ENCODE measurements at regions not wholly inside any gene's neighbourhood (a gene's known extent, or its start where the extent isn't known, plus 50 kb on each side); places are given as distances from the start of the nearest gene placed in this dataset.

DNA sequence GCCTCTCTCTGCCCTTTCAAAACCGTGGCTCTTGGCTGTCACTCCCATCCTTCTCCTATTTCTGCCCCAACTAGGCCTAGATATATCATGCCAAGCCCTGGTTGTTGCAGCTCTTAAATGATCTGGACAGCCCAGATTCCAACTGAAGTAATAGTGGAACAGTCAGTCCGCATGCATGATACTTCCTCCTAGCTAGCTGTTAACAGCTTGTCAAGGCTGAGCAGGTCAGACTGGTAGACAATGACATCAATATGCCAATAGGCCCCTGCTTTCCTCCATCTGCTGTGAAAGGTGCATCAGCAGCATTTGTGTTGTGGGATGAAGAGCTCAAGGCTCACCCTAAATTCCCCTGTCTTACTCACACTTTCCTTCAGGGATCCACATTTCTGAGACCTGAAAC lies 527.7 kb upstream of the TGFBR2 start:
- H3K27ac ChIP-seq, result no peak overlapping the region
- no peak overlapping the region for H3K4me3 ChIP-seq
- DNase-seq, result no peak

DNA sequence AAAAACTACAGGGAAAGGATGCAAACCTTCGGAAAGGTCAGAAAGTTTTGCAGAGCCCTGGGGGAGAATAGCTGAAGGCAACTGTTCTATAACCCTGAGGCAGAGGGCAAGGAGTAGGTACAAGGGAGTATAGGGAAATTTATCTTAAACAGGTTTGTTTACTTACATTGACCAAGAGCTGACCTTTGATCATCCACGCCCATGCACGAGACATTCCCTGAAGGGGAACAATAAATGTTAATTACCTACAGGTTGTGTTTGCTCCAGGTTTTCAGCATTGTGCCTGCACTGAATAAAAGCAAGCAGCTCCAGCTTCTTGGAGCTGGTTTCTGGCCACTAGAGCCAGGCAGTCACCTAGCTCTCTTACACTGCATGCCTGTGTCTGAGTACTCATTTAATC lies 524.5 kb upstream of the TGFBR2 start:
- H3K27ac ChIP-seq, result no peak overlapping the region
- H3K36me3 ChIP-seq, result no peaks in the 10 kb centered on the region
- H3K9me3 ChIP-seq, result no peaks in the 10 kb centered on the region
- H3K4me3 ChIP-seq, result no peak overlapping the region
- intact Hi-C loops (cut with DNase I; ENCODE audit: low total_unique reads), result no loop called here
- DNase-seq, result no peak
- TF ChIP-seq, protein P1, sequence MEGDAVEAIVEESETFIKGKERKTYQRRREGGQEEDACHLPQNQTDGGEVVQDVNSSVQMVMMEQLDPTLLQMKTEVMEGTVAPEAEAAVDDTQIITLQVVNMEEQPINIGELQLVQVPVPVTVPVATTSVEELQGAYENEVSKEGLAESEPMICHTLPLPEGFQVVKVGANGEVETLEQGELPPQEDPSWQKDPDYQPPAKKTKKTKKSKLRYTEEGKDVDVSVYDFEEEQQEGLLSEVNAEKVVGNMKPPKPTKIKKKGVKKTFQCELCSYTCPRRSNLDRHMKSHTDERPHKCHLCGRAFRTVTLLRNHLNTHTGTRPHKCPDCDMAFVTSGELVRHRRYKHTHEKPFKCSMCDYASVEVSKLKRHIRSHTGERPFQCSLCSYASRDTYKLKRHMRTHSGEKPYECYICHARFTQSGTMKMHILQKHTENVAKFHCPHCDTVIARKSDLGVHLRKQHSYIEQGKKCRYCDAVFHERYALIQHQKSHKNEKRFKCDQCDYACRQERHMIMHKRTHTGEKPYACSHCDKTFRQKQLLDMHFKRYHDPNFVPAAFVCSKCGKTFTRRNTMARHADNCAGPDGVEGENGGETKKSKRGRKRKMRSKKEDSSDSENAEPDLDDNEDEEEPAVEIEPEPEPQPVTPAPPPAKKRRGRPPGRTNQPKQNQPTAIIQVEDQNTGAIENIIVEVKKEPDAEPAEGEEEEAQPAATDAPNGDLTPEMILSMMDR (IDR thresholded peaks at IDR 0.05), result no peak
- H3K27me3 ChIP-seq, result no peaks in the 10 kb centered on the region
- no peaks in the 10 kb centered on the region for H3K4me1 ChIP-seq

More for the DNA sequence above, 527.7 kb upstream of the TGFBR2 start:
- H3K36me3 ChIP-seq, result no peaks in the 10 kb centered on the region
- intact Hi-C loops (cut with DNase I; ENCODE audit: low total_unique reads), result loop anchor here (10.0 kb wide), 1 partner anchor 1036 kb away; no protein-coding TSS in a partner anchor
- no peaks in the 10 kb centered on the region for H3K9me3 ChIP-seq
- H3K4me1 ChIP-seq, result no peaks in the 10 kb centered on the region
- TF ChIP-seq, protein P1 (IDR thresholded peaks at IDR 0.05), result no peak
- no peaks in the 10 kb centered on the region for H3K27me3 ChIP-seq

DNA sequence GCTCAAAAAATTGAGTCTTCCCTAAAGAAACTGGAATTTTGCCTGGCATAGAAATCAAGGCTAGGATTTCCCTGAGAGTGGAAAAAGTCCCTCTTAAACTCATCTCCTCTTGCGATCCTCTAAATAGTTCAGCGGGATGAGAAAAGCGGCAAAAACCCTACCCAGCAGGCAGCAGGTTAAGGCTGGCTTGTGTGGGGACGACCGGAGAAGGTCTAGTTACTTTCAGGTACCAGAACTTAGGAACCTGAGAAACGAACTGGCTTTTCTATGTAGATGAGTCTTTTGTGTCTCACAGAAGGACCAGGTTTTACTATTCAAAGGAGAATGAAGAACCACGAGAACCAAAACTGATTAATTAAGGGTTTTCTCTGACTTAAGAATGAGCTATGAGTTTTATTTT lies 523.7 kb upstream of the TGFBR2 start:
- intact Hi-C loops (cut with DNase I; ENCODE audit: low total_unique reads), result no loop called here
- no peak for DNase-seq
- no peaks in the 10 kb centered on the region for H3K27me3 ChIP-seq
- H3K9me3 ChIP-seq, result no peaks in the 10 kb centered on the region
- TF ChIP-seq, protein P1 (IDR thresholded peaks at IDR 0.05), result no peak
- H3K4me3 ChIP-seq, result no peak overlapping the region
- H3K4me1 ChIP-seq, result no peaks in the 10 kb centered on the region
- no peak overlapping the region for H3K27ac ChIP-seq
- no peaks in the 10 kb centered on the region for H3K36me3 ChIP-seq

DNA sequence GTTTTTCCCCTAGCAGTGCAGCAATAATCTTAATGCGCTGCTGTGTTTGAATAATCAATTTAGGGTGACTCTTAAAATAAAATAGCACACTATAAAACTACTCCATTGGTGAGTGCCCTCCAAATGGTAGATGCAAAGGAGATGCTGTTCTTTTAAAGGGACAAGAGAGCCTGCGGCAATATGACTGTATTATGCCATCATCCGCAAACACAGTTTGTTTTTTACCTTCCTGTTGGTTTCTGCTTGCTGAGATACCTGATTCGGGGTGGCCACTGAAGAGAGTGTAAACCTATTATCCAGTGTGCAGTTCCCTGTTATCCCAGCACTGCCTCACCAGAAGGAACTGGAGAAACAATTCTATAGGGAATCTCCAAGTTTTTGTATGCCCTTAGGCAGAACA lies 523.1 kb upstream of the TGFBR2 start:
- H3K27ac ChIP-seq, result no peak overlapping the region
- no peaks in the 10 kb centered on the region for H3K36me3 ChIP-seq
- no peak overlapping the region for H3K4me3 ChIP-seq
- H3K4me1 ChIP-seq, result no peaks in the 10 kb centered on the region
- no peaks in the 10 kb centered on the region for H3K9me3 ChIP-seq
- H3K27me3 ChIP-seq, result no peaks in the 10 kb centered on the region
- TF ChIP-seq, protein P1 (IDR thresholded peaks at IDR 0.05), result no peak
- intact Hi-C loops (cut with DNase I; ENCODE audit: low total_unique reads), result no loop called here
- DNase-seq, result no peak

DNA sequence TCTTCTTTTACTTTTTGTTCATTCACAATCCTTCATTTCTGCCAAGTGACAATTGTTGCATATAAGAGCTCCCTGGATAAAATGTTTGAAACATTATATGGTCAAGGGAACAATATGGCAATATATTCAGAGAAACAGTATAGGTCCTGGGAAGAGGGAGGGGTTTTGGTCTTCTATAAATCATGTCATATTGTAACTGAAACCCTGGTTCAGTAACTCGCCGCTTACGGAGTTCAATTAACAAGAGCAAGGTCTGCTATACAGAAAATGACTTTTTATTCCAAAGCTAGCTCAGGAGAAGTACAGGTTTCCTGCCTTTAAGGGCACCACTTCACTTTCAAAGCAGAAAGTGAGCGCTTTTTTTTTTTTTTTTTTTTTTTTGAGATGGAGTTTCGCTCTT lies 522.1 kb upstream of the TGFBR2 start:
- H3K36me3 ChIP-seq, result no peaks in the 10 kb centered on the region
- no peaks in the 10 kb centered on the region for H3K9me3 ChIP-seq
- no peaks in the 10 kb centered on the region for H3K27me3 ChIP-seq
- H3K4me3 ChIP-seq, result no peak overlapping the region
- DNase-seq, result no peak
- intact Hi-C loops (cut with DNase I; ENCODE audit: low total_unique reads), result no loop called here
- H3K27ac ChIP-seq, result no peak overlapping the region
- TF ChIP-seq, protein P1 (IDR thresholded peaks at IDR 0.05), result no peak
- H3K4me1 ChIP-seq, result no peaks in the 10 kb centered on the region

DNA sequence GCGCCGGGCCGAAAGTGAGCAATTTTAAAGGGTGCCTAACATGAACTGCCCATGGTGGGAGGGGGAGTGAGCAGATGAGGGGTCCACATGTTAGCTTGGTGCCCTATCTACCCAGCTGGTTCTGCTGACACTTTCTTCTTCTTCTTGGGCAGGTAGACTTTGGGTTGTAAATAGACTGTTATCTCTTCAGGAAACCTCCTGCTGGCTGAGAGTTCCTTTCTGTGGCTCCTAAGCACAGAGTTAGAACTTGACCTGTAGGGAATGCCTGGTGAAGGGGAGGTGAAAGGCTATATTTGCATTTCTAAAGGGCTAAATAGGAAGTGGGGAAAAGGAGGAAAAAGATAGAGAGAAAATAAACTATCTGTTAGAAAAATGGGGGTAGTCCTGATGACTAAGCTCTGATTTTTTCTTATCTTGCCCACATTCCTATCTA lies 521.4 kb upstream of the TGFBR2 start:
- no peak for DNase-seq
- H3K4me3 ChIP-seq, result no peak overlapping the region
- H3K27me3 ChIP-seq, result no peaks in the 10 kb centered on the region
- H3K27ac ChIP-seq, result no peak overlapping the region
- H3K9me3 ChIP-seq, result no peaks in the 10 kb centered on the region
- intact Hi-C loops (cut with DNase I; ENCODE audit: low total_unique reads), result no loop called here
- TF ChIP-seq, protein P1 (IDR thresholded peaks at IDR 0.05), result no peak
- H3K36me3 ChIP-seq, result no peaks in the 10 kb centered on the region
- H3K4me1 ChIP-seq, result no peaks in the 10 kb centered on the region

All from tibial artery (tissue), 4 donors.